A549 (cell line): ENCODE measurements at regions not wholly inside any gene's neighbourhood (a gene's known extent, or its start where the extent isn't known, plus 50 kb on each side); places are given as distances from the start of the nearest gene placed in this dataset.

Experiments
- ATAC-seq, 2 experiments: fragments of 200-7000 bp in 1 of 2; fragments of >200 bp in 1 of 2; cut with Nextera tagmentation in 1 of 2; cut with Tn5 transposase in 1 of 2; 3 replicates each; pipeline versions ENCODE4 v1.8.0 to v1.9.1; 2018 to 2020; ENCODE audit warnings: mild to moderate bottlenecking in 1 of 2, moderate library complexity in 1 of 2
- CTCF ChIA-PET: fragments of 300-600 bp; sonication (Branson Sonifier 250); formaldehyde crosslinking; extraction: SDS; loops from one replicate; lab custom pipeline; 2021; ENCODE audit warnings: antibody characterized with exemption, inconsistent platforms; lab: Yijun Ruan, JAX
- POLR2A ChIA-PET: fragments of 350-600 bp; formaldehyde crosslinking; extraction: SDS; loops from one replicate; lab custom pipeline; 2021; ENCODE audit warnings: antibody characterized with exemption, inconsistent platforms; lab: Yijun Ruan, JAX
- DNase-seq, 2 experiments: peaks; one replicate each; pipeline versions ENCODE4 v3.0.0 to v3.0.0-alpha.2; 2011 to 2016; ENCODE audit warnings: low read depth in 1 of 2, low spot score in 1 of 2
- FAIRE-seq: peaks from 2 replicates; lab custom pipeline; 2011; peaks lifted over from hg19 to GRCh38; lab: Jason Lieb, UNC
- H3K27ac ChIP-seq, 2 experiments: fragments of >200 bp; sonication (Bioruptor Twin); formaldehyde crosslinking; 3 replicates each; pipeline ENCODE4 v1.5.1; 2016 to 2017
- H3K4me1 ChIP-seq: fragments of >200 bp; sonication (Bioruptor Twin); formaldehyde crosslinking; 3 replicates; pipeline ENCODE4 v1.6.1; 2016
- H3K4me2 ChIP-seq: fragments of >200 bp; sonication (Bioruptor Twin); formaldehyde crosslinking; 3 replicates; pipeline ENCODE4 v1.6.1; 2016
- H3K4me3 ChIP-seq: fragments of >200 bp; sonication (Bioruptor Twin); formaldehyde crosslinking; 3 replicates; pipeline ENCODE4 v1.5.1; 2016
- H3K9me3 ChIP-seq: fragments of >200 bp; sonication (Bioruptor Twin); formaldehyde crosslinking; 3 replicates; pipeline ENCODE4 v1.6.1; 2016
- CBX2 ChIP-seq: fragments of 200-600 bp; sonication (generic); IDR thresholded peaks from 2 replicates; pipeline ENCODE4 v1.6.1; 2016; ENCODE audit warnings: low read depth, mild to moderate bottlenecking, borderline replicate concordance
- CHD4 ChIP-seq: fragments of 200-600 bp; sonication (generic); IDR thresholded peaks from 2 replicates; pipeline ENCODE4 v1.6.1; 2016; ENCODE audit warnings: antibody characterized with exemption, mild to moderate bottlenecking, borderline replicate concordance
- E2F6 ChIP-seq: IDR thresholded peaks from 2 replicates; pipeline ENCODE4 v1.6.1; 2012; ENCODE audit warnings: low read depth, borderline replicate concordance
- ESRRA ChIP-seq: fragments of 150-350 bp; IDR thresholded peaks from 2 replicates; pipeline ENCODE4 v1.6.1; 2014; ENCODE audit warnings: mild to moderate bottlenecking, low read length, borderline replicate concordance
- FOXS1 ChIP-seq: fragments of 250-450 bp; sonication (Bioruptor Pico); IDR thresholded peaks from 2 replicates; pipeline ENCODE4 v1.5.0; 2020; ENCODE audit warnings: mild to moderate bottlenecking, moderate library complexity
- MAX ChIP-seq: IDR thresholded peaks from 2 replicates; pipeline ENCODE4 v1.6.1; 2012
- MAZ ChIP-seq: fragments of 150-350 bp; IDR thresholded peaks from 2 replicates; pipeline ENCODE4 v1.6.1; 2014; ENCODE audit warnings: antibody characterized with exemption, low read depth, low read length, borderline replicate concordance
- NPAS2 ChIP-seq: fragments of 250-450 bp; sonication (Bioruptor Pico); IDR thresholded peaks from 2 replicates; pipeline ENCODE4 v1.8.0; 2022; ENCODE audit warnings: mild to moderate bottlenecking, moderate library complexity, borderline replicate concordance
- POLR2AphosphoS2 ChIP-seq: conservative IDR thresholded peaks from 2 replicates; pipeline ENCODE4 v1.6.1; 2012; ENCODE audit warnings: low read length, improper control_type of control experiment, inconsistent platforms
- RARB ChIP-seq: fragments of 250-450 bp; sonication (Bioruptor Pico); IDR thresholded peaks from 2 replicates; pipeline ENCODE4 v1.8.0; 2021; ENCODE audit warnings: mild to moderate bottlenecking, moderate library complexity
- SMC3 ChIP-seq: fragments of >200 bp; sonication (Bioruptor Twin); formaldehyde crosslinking; IDR thresholded peaks from 3 replicates; pipeline ENCODE4 v1.6.1; 2018; ENCODE audit warnings: inconsistent platforms
- ZNF302 ChIP-seq: fragments of 250-450 bp; sonication (Bioruptor Pico); IDR thresholded peaks from 2 replicates; pipeline ENCODE4 v1.9.0; 2021; ENCODE audit warnings: inconsistent platforms, mild to moderate bottlenecking, moderate library complexity
- ZSCAN20 ChIP-seq: fragments of 250-450 bp; sonication (Bioruptor Pico); IDR thresholded peaks from 2 replicates; pipeline ENCODE4 v1.8.0; 2022; ENCODE audit warnings: mild to moderate bottlenecking, moderate library complexity
- WGBS: methylation state at CpG from one replicate; pipeline ENCODE4 v1.1.6; 2017; ENCODE audit errors: missing lambda C conversion rate; 5-methylcytosine and 5-hydroxymethylcytosine counted together
- TF ChIP-seq, protein P1 (sequence below): fragments of 200-600 bp; sonication (generic); IDR thresholded peaks from 2 replicates; pipeline ENCODE4 v1.6.1; 2016; ENCODE audit warnings: antibody characterized with exemption, mild to moderate bottlenecking, moderate library complexity
- TF ChIP-seq, protein P2 (sequence below): fragments of 450-650 bp; IDR thresholded peaks from 2 replicates; pipeline ENCODE4 v1.6.1; 2014; ENCODE audit warnings: antibody characterized with exemption

DNA sequence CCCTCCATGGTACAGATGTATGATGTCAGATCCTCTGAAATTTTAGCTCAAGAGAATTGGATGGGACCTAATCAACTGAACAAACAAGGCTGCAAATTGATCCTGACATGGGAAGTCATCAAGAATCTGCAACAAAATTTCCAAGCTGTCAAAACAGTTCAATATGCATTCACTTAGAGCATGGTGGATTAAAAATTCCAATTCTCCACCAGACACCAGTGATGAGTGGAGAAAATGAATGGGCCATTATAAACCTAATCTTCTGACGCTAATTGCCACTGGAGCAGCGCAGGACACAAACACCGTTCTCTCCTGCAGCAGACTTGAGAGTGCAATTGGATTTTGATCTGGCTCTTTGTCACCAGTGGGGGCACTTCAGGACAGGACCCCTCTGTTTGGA, 94.2 kb downstream of the MINAR1 start:
- FAIRE-seq, result no peak
- CTCF ChIA-PET, result interaction anchor here (1.8 kb wide), 1 partner anchor 17 kb away, joined by 6 read pairs; no protein-coding TSS in a partner anchor

DNA sequence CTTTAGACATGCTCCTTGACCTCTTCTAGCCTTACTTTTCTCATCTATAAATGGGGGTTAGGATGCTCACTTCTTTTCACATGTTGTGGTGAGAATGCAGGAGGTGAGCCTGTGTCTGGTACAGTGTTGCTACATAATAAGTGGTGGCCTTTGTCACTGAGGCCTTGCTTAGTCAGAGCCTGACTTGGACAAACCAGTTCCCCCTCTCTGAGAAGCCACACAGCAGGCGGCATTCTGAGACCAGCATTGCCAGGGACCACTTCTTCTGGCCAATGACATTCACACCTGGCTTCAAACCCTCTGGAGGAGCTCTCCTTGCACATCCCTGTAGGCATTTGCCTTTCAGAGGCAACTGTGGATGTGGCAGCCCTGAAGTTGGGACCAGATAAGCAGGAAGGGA, 95.7 kb downstream of the MINAR1 start:
- ATAC-seq, result no peak

More for the DNA sequence above, 94.2 kb downstream of the MINAR1 start:
- DNase-seq (no peak), ATAC-seq (no peak)
- Histone ChIP-seq H3K4me1 (no peaks in the 10 kb centered on the region), H3K9me3 (no peaks in the 10 kb centered on the region), H3K4me2 (no peak overlapping the region), H3K4me3 (no peak overlapping the region), H3K27ac (no peak overlapping the region)
- WGBS, result 52% methylated on average over 3 of the region's 3 CpGs
- POLR2A ChIA-PET, result interaction anchor here (0.6 kb wide), 1 partner anchor 494 kb away, joined by 4 read pairs; no protein-coding TSS in a partner anchor
- TF ChIP-seq E2F6 (no peak), MAZ (no peak), MAX (no peak), FOXS1 (CRISPR knock-in tag) (no peak), ESRRA (no peak), NPAS2 (CRISPR knock-in tag) (no peak), ZSCAN20 (CRISPR knock-in tag) (no peak)

GRCh38 chr15:79529157-79529785, 97.1 kb downstream of the MINAR1 start:
- no peak for TF ChIP-seq SMC3
- TF ChIP-seq, protein P1, sequence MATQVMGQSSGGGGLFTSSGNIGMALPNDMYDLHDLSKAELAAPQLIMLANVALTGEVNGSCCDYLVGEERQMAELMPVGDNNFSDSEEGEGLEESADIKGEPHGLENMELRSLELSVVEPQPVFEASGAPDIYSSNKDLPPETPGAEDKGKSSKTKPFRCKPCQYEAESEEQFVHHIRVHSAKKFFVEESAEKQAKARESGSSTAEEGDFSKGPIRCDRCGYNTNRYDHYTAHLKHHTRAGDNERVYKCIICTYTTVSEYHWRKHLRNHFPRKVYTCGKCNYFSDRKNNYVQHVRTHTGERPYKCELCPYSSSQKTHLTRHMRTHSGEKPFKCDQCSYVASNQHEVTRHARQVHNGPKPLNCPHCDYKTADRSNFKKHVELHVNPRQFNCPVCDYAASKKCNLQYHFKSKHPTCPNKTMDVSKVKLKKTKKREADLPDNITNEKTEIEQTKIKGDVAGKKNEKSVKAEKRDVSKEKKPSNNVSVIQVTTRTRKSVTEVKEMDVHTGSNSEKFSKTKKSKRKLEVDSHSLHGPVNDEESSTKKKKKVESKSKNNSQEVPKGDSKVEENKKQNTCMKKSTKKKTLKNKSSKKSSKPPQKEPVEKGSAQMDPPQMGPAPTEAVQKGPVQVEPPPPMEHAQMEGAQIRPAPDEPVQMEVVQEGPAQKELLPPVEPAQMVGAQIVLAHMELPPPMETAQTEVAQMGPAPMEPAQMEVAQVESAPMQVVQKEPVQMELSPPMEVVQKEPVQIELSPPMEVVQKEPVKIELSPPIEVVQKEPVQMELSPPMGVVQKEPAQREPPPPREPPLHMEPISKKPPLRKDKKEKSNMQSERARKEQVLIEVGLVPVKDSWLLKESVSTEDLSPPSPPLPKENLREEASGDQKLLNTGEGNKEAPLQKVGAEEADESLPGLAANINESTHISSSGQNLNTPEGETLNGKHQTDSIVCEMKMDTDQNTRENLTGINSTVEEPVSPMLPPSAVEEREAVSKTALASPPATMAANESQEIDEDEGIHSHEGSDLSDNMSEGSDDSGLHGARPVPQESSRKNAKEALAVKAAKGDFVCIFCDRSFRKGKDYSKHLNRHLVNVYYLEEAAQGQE, result no peak
- TF ChIP-seq RARB, result no peak
- TF ChIP-seq, protein P2, sequence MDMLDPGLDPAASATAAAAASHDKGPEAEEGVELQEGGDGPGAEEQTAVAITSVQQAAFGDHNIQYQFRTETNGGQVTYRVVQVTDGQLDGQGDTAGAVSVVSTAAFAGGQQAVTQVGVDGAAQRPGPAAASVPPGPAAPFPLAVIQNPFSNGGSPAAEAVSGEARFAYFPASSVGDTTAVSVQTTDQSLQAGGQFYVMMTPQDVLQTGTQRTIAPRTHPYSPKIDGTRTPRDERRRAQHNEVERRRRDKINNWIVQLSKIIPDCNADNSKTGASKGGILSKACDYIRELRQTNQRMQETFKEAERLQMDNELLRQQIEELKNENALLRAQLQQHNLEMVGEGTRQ, result no peak
- Histone ChIP-seq H3K27ac (no peak overlapping the region), H3K4me2 (no peak overlapping the region), H3K4me3 (no peak overlapping the region), H3K4me1 (no peaks in the 10 kb centered on the region), H3K9me3 (peaks cover 3% of the 10 kb centered on the region; the same call in 1 of the 3 replicates)
- ChIA-PET CTCF (no interaction called here), POLR2A (no interaction called here)
- 31% methylated on average over 8 of the region's 8 CpGs for WGBS
- no peak for ATAC-seq
- no peak for DNase-seq
- FAIRE-seq, result no peak

More for the DNA sequence above, 95.7 kb downstream of the MINAR1 start:
- WGBS, result 17% methylated on average over 1 of the region's 1 CpG
- no peak for FAIRE-seq
- Histone ChIP-seq H3K27ac (no peak overlapping the region), H3K9me3 (peaks cover 2% of the 10 kb centered on the region; the same call in 1 of the 3 replicates), H3K4me3 (no peak overlapping the region), H3K4me2 (no peak overlapping the region), H3K4me1 (no peaks in the 10 kb centered on the region)
- no peak for DNase-seq
- ChIA-PET CTCF (no interaction called here), POLR2A (no interaction called here)
- TF ChIP-seq CBX2, result no peak

DNA sequence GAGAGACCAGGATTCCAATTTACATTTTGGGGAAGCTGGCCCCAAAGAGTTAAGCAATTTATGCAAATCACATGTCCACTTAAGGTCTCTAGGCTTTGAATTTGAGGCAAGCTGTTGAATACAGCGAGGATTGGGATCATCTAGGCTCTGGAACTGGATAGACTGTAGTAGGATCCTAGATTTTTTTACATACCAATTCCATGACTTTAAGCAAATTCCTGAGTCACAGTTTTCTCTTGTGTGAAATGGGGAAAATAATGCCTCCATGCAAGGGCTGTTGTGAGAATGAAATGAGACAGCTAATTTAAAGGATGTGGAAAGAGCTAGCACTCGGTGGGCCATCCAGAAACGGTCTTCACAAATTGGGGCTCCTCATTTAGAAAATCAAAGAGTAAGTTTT, 103.4 kb downstream of the MINAR1 start:
- TF ChIP-seq POLR2AphosphoS2, result no peak
- no peak for TF ChIP-seq NPAS2 (CRISPR knock-in tag)
- no peak for TF ChIP-seq CHD4
- no peak for TF ChIP-seq RARB
- no peak for TF ChIP-seq ZNF302 (CRISPR knock-in tag)
- WGBS, result 10% methylated on average over 3 of the region's 3 CpGs
- H3K4me2 ChIP-seq, result no peak overlapping the region
- ChIA-PET POLR2A (no interaction called here), CTCF (interaction anchor here (1.3 kb wide), 1 partner anchor 9 kb away, joined by 3 read pairs; no protein-coding TSS in a partner anchor)
- ATAC-seq, result no peak
- no peak overlapping the region for H3K4me3 ChIP-seq
- peak; percentile 7 for FAIRE-seq
- no peak for DNase-seq
- H3K4me1 ChIP-seq, result no peaks in the 10 kb centered on the region
- H3K27ac ChIP-seq, result no peak overlapping the region
- peaks cover 3% of the 10 kb centered on the region; the same call in 1 of the 3 replicates for H3K9me3 ChIP-seq
